HEK293 (cell line): ENCODE measurements at regions not wholly inside any gene's neighbourhood (a gene's known extent, or its start where the extent isn't known, plus 50 kb on each side); places are given as distances from the start of the nearest gene placed in this dataset.

Experiments
- CTCF ChIA-PET: fragments of 350-600 bp; formaldehyde crosslinking; extraction: SDS; loops from one replicate; lab custom pipeline; 2021; ENCODE audit warnings: antibody characterized with exemption; lab: Yijun Ruan, JAX
- POLR2A ChIA-PET: fragments of 300-600 bp; formaldehyde crosslinking; extraction: SDS; loops from one replicate; lab custom pipeline; 2020; ENCODE audit warnings: antibody characterized with exemption, inconsistent platforms; lab: Yijun Ruan, JAX
- H3K27ac ChIP-seq: fragments of 200-500 bp; sonication (Bioruptor generic); 2 replicates; pipeline ENCODE4 v1.5.1; 2014; ENCODE audit warnings: low read depth, low read length, control low read depth, inconsistent platforms; ENCODE audit errors: extremely low read depth
- H3K36me3 ChIP-seq, 2 experiments: fragments of 200-500 bp in 1 of 2; sonication (Bioruptor generic) in 1 of 2; 1 replicate in 1 of 2; 2 replicates in 1 of 2; pipeline ENCODE4 v1.5.1; 2014 to 2017; ENCODE audit warnings: inconsistent platforms in 2 of 2, low read length in 2 of 2; ENCODE audit not compliant: control insufficient read depth in 2 of 2, insufficient read depth in 1 of 2
- H3K4me1 ChIP-seq: fragments of 200-500 bp; sonication (Bioruptor generic); 2 replicates; pipeline ENCODE4 v1.5.1; 2014; ENCODE audit warnings: mild to moderate bottlenecking, low read length, inconsistent platforms; ENCODE audit not compliant: control insufficient read depth, insufficient read depth
- H3K4me3 ChIP-seq: 2 replicates; pipeline ENCODE4 v1.5.1; 2011; ENCODE audit warnings: low read depth, mild to moderate bottlenecking, control low read depth, low read length, moderate library complexity
- H3K9me3 ChIP-seq: fragments of 200-500 bp; sonication (Bioruptor generic); 2 replicates; pipeline ENCODE4 v1.5.1; 2014; ENCODE audit warnings: low read depth, low read length, inconsistent platforms; ENCODE audit not compliant: control insufficient read depth, insufficient read depth
- GLI2 ChIP-seq: fragments of 450-650 bp; formaldehyde crosslinking; IDR thresholded peaks from 2 replicates; pipeline ENCODE4; 2017; ENCODE audit warnings: missing biosample characterization, missing genetic modification characterization, low read depth, borderline replicate concordance
- HOXD13 ChIP-seq: sonication (generic); formaldehyde crosslinking; IDR thresholded peaks from 2 replicates; pipeline ENCODE4 v1.8.0; 2022; ENCODE audit warnings: missing genetic modification reagents, borderline replicate concordance
- KLF1 ChIP-seq: fragments of 450-650 bp; formaldehyde crosslinking; IDR thresholded peaks from 2 replicates; pipeline ENCODE4 v1.5.1; 2016; ENCODE audit warnings: missing biosample characterization, missing genetic modification characterization
- KLF17 ChIP-seq: fragments of 450-650 bp; formaldehyde crosslinking; IDR thresholded peaks from 2 replicates; pipeline ENCODE4 v1.5.1; 2016; ENCODE audit warnings: missing biosample characterization, missing genetic modification characterization
- PRDM1 ChIP-seq: fragments of 450-650 bp; formaldehyde crosslinking; IDR thresholded peaks from 2 replicates; pipeline ENCODE4; 2016; ENCODE audit warnings: missing biosample characterization, missing genetic modification characterization
- SALL2 ChIP-seq: fragments of 450-650 bp; formaldehyde crosslinking; IDR thresholded peaks from 2 replicates; pipeline ENCODE4 v1.5.0; 2017; ENCODE audit warnings: missing biosample characterization, mild to moderate bottlenecking, missing genetic modification characterization, borderline replicate concordance
- SETDB1 ChIP-seq: IDR thresholded peaks from one replicate; pipeline ENCODE4 v1.6.1; 2017; ENCODE audit warnings: mild to moderate bottlenecking, low read length, moderate library complexity, mixed read lengths; ENCODE audit not compliant: insufficient read length
- WT1 ChIP-seq: fragments of 450-650 bp; formaldehyde crosslinking; IDR thresholded peaks from 2 replicates; pipeline ENCODE4 v1.5.1; 2016; ENCODE audit warnings: missing biosample characterization, missing genetic modification characterization
- ZBTB7A ChIP-seq: fragments of 450-650 bp; formaldehyde crosslinking; IDR thresholded peaks from 2 replicates; pipeline ENCODE4 v1.5.1; 2016; ENCODE audit warnings: low read depth, missing biosample characterization, missing genetic modification characterization
- ZNF133 ChIP-seq: fragments of 450-650 bp; formaldehyde crosslinking; IDR thresholded peaks from 2 replicates; pipeline ENCODE4 v1.5.1; 2016; ENCODE audit warnings: missing biosample characterization, missing genetic modification characterization
- ZNF155 ChIP-seq: fragments of 450-650 bp; formaldehyde crosslinking; IDR thresholded peaks from 2 replicates; pipeline ENCODE4 v1.5.1; 2016; ENCODE audit warnings: missing biosample characterization, missing genetic modification characterization
- ZNF223 ChIP-seq: fragments of 450-650 bp; formaldehyde crosslinking; IDR thresholded peaks from 2 replicates; pipeline ENCODE4 v1.5.1; 2016; ENCODE audit warnings: missing biosample characterization, missing genetic modification characterization
- ZNF549 ChIP-seq: fragments of 450-650 bp; IDR thresholded peaks from 2 replicates; pipeline ENCODE4 v1.5.1; 2018; ENCODE audit warnings: missing biosample characterization, missing genetic modification characterization, mild to moderate bottlenecking, inconsistent platforms, moderate library complexity
- ZNF658 ChIP-seq: fragments of 450-650 bp; formaldehyde crosslinking; IDR thresholded peaks from 2 replicates; pipeline ENCODE4; 2016; ENCODE audit warnings: missing biosample characterization, missing genetic modification characterization
- ZSCAN30 ChIP-seq: fragments of 450-650 bp; IDR thresholded peaks from 2 replicates; pipeline ENCODE4 v1.5.1; 2018; ENCODE audit warnings: missing biosample characterization, mild to moderate bottlenecking, missing genetic modification characterization, moderate library complexity
- TF ChIP-seq, protein P1 (sequence below): sonication (generic); formaldehyde crosslinking; IDR thresholded peaks from 2 replicates; pipeline ENCODE4 v1.8.1; 2022; ENCODE audit warnings: mild to moderate bottlenecking, moderate library complexity, missing genetic modification reagents
- TF ChIP-seq, protein P2 (sequence below): fragments of 450-650 bp; formaldehyde crosslinking; IDR thresholded peaks from 2 replicates; pipeline ENCODE4 v1.5.1; 2017; ENCODE audit warnings: missing biosample characterization, missing genetic modification characterization
- TF ChIP-seq, protein P3 (sequence below): fragments of 450-650 bp; formaldehyde crosslinking; IDR thresholded peaks from 2 replicates; pipeline ENCODE4 v1.5.1; 2016; ENCODE audit warnings: missing biosample characterization, missing genetic modification characterization
- TF ChIP-seq, protein P4 (sequence below): fragments of 450-650 bp; formaldehyde crosslinking; IDR thresholded peaks from 2 replicates; pipeline ENCODE4 v1.5.1; 2016; ENCODE audit warnings: missing biosample characterization, missing genetic modification characterization

- POLR2A ChIA-PET = no interaction called here
- Histone ChIP-seq H3K36me3 (no peaks in the 10 kb centered on the region), H3K9me3 (no peaks in the 10 kb centered on the region), H3K4me3 (no peak overlapping the region), H3K27ac (no peak overlapping the region), H3K4me1 (no peaks in the 10 kb centered on the region)
- TF ChIP-seq, protein P1, sequence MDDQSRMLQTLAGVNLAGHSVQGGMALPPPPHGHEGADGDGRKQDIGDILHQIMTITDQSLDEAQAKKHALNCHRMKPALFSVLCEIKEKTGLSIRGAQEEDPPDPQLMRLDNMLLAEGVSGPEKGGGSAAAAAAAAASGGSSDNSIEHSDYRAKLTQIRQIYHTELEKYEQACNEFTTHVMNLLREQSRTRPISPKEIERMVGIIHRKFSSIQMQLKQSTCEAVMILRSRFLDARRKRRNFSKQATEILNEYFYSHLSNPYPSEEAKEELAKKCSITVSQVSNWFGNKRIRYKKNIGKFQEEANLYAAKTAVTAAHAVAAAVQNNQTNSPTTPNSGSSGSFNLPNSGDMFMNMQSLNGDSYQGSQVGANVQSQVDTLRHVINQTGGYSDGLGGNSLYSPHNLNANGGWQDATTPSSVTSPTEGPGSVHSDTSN (CRISPR knock-in tag) = no peak
- CTCF ChIA-PET = no interaction called here
Observed at GRCh38 chr7:50146692-50147091, 53.6 kb upstream of the ZPBP start.

- ChIA-PET CTCF (interaction anchor here (0.6 to 0.7 kb wide), 3 partner anchors 79 to 532 kb away, joined by 4 to 5 read pairs (median 4); no protein-coding TSS in a partner anchor), POLR2A (no interaction called here)
- no peak overlapping the region for H3K4me3 ChIP-seq
- no peak overlapping the region for H3K27ac ChIP-seq
- no peaks in the 10 kb centered on the region for H3K4me1 ChIP-seq
- no peak for TF ChIP-seq HOXD13 (CRISPR knock-in tag)
- no peak for TF ChIP-seq KLF1 (tag by site-specific recombination)
- TF ChIP-seq ZBTB7A (tag by site-specific recombination) = no peak
- TF ChIP-seq PRDM1 = no peak
- TF ChIP-seq KLF17 (tag by site-specific recombination) = no peak
- no peak for TF ChIP-seq WT1
- TF ChIP-seq SALL2 (tag by site-specific recombination) = no peak
- TF ChIP-seq, protein P2, sequence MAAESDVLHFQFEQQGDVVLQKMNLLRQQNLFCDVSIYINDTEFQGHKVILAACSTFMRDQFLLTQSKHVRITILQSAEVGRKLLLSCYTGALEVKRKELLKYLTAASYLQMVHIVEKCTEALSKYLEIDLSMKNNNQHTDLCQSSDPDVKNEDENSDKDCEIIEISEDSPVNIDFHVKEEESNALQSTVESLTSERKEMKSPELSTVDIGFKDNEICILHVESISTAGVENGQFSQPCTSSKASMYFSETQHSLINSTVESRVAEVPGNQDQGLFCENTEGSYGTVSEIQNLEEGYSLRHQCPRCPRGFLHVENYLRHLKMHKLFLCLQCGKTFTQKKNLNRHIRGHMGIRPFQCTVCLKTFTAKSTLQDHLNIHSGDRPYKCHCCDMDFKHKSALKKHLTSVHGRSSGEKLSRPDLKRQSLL (tag by site-specific recombination) = no peak
- TF ChIP-seq ZNF658 = no peak
- TF ChIP-seq ZNF133 = no peak
- no peak for TF ChIP-seq ZNF223 (tag by site-specific recombination)
- TF ChIP-seq ZNF549 (tag by site-specific recombination) = no peak
- TF ChIP-seq, protein P3, sequence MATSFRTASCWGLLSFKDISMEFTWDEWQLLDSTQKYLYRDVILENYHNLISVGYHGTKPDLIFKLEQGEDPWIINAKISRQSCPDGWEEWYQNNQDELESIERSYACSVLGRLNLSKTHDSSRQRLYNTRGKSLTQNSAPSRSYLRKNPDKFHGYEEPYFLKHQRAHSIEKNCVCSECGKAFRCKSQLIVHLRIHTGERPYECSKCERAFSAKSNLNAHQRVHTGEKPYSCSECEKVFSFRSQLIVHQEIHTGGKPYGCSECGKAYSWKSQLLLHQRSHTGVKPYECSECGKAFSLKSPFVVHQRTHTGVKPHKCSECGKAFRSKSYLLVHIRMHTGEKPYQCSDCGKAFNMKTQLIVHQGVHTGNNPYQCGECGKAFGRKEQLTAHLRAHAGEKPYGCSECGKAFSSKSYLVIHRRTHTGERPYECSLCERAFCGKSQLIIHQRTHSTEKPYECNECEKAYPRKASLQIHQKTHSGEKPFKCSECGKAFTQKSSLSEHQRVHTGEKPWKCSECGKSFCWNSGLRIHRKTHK (tag by site-specific recombination) = no peak
- TF ChIP-seq SETDB1 = no peak
- TF ChIP-seq GLI2 (tag by site-specific recombination) = no peak
- no peak for TF ChIP-seq ZSCAN30 (tag by site-specific recombination)
- TF ChIP-seq ZNF155 = no peak
- TF ChIP-seq, protein P4, sequence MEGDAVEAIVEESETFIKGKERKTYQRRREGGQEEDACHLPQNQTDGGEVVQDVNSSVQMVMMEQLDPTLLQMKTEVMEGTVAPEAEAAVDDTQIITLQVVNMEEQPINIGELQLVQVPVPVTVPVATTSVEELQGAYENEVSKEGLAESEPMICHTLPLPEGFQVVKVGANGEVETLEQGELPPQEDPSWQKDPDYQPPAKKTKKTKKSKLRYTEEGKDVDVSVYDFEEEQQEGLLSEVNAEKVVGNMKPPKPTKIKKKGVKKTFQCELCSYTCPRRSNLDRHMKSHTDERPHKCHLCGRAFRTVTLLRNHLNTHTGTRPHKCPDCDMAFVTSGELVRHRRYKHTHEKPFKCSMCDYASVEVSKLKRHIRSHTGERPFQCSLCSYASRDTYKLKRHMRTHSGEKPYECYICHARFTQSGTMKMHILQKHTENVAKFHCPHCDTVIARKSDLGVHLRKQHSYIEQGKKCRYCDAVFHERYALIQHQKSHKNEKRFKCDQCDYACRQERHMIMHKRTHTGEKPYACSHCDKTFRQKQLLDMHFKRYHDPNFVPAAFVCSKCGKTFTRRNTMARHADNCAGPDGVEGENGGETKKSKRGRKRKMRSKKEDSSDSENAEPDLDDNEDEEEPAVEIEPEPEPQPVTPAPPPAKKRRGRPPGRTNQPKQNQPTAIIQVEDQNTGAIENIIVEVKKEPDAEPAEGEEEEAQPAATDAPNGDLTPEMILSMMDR (tag by site-specific recombination) = no peak
- TF ChIP-seq, all 188 proteins: peak for 0
- H3K36me3 ChIP-seq = no peaks in the 10 kb centered on the region
- H3K9me3 ChIP-seq = no peaks in the 10 kb centered on the region
Observed at GRCh38 chr7:50145801-50146338, 52.8 kb upstream of the ZPBP start.
